Activated T-cell treated with anti-CD3 and anti-CD28 coated beads, Interleukin-2, amount 50 U/mL, for 4 hours (primary cell): ENCODE measurements at regions not wholly inside any gene's neighbourhood (a gene's known extent, or its start where the extent isn't known, plus 50 kb on each side); places are given as distances from the start of the nearest gene placed in this dataset.

Source experiments
- ATAC-seq, 2 donors: fragments of 200-7000 bp; cut with Tn5 transposase; one replicate each; pipeline ENCODE4 v1.10.0; 2021
- DNase-seq: peaks from one replicate; pipeline ENCODE4 v3.0.0-alpha.2; 2020
- H3K27me3 Mint-ChIP-seq: one replicate; pipeline ENCODE4 v1.8.0; 2021; ENCODE audit warnings: low read depth, mixed read lengths
- H3K36me3 Mint-ChIP-seq: one replicate; pipeline ENCODE4 v1.8.0; 2022; ENCODE audit warnings: mixed read lengths; ENCODE audit not compliant: insufficient read depth
- H3K4me1 Mint-ChIP-seq: one replicate; pipeline ENCODE4 v1.8.0; 2021; ENCODE audit warnings: low read depth, mixed read lengths
- H3K4me3 Mint-ChIP-seq: one replicate; pipeline ENCODE4 v1.8.0; 2021; ENCODE audit warnings: mild to moderate bottlenecking, moderate library complexity, mixed read lengths
- H3K9me3 Mint-ChIP-seq: one replicate; pipeline ENCODE4 v1.8.0; 2021; ENCODE audit warnings: mixed read lengths

GRCh38 chr15:88749699-88750098, 53.5 kb upstream of the ACAN start:
- Mint-ChIP-seq H3K36me3 (no peaks in the 10 kb centered on the region), H3K27me3 (peaks cover 14% of the 10 kb centered on the region), H3K9me3 (no peaks in the 10 kb centered on the region), H3K4me3 (no peak overlapping the region), H3K4me1 (no peaks in the 10 kb centered on the region)
- DNase-seq = no peak
- ATAC-seq = no peak

GRCh38 chr15:88752501-88752900, 50.7 kb upstream of the ACAN start:
- H3K36me3 Mint-ChIP-seq = no peaks in the 10 kb centered on the region
- ATAC-seq = no peak

GRCh38 chr15:88752951-88753350, 50.3 kb upstream of the ACAN start:
- H3K4me3 Mint-ChIP-seq = no peak overlapping the region
- no peaks in the 10 kb centered on the region for H3K9me3 Mint-ChIP-seq
- H3K27me3 Mint-ChIP-seq = peaks cover 11% of the 10 kb centered on the region
- no peak for ATAC-seq
- H3K36me3 Mint-ChIP-seq = no peaks in the 10 kb centered on the region
- no peaks in the 10 kb centered on the region for H3K4me1 Mint-ChIP-seq
- DNase-seq = no peak

More at GRCh38 chr15:88752501-88752900, 50.7 kb upstream of the ACAN start:
- H3K4me1 Mint-ChIP-seq = no peaks in the 10 kb centered on the region
- peaks cover 12% of the 10 kb centered on the region for H3K27me3 Mint-ChIP-seq
- H3K4me3 Mint-ChIP-seq = no peak overlapping the region
- no peak for DNase-seq
- H3K9me3 Mint-ChIP-seq = no peaks in the 10 kb centered on the region
